Mesendoderm (in vitro differentiated cells): ENCODE measurements at regions not wholly inside any gene's neighbourhood (a gene's known extent, or its start where the extent isn't known, plus 50 kb on each side); places are given as distances from the start of the nearest gene placed in this dataset.

Experiments used
- DNase-seq: peaks from one replicate; pipeline ENCODE4 v3.0.0; 2013
- H2AK5ac ChIP-seq: 2 replicates; pipeline ENCODE4 v1.6.1; 2013; ENCODE audit warnings: low read length, inconsistent platforms
- H2BK120ac ChIP-seq: 2 replicates; pipeline ENCODE4 v1.6.1; 2013; ENCODE audit warnings: low read depth, mild to moderate bottlenecking, low read length, moderate library complexity, mixed read lengths
- H2BK15ac ChIP-seq: replicated peaks from 2 replicates; pipeline ENCODE4 v1.6.1; 2013; ENCODE audit warnings: low read depth, mild to moderate bottlenecking, moderate library complexity
- H2BK5ac ChIP-seq: 2 replicates; pipeline ENCODE4 v1.6.1; 2013; ENCODE audit warnings: low read length, inconsistent platforms
- H3K18ac ChIP-seq: 2 replicates; pipeline ENCODE4 v1.6.1; 2013; ENCODE audit warnings: mild to moderate bottlenecking, low read length, mixed read lengths
- H3K23ac ChIP-seq: one replicate; pipeline ENCODE4 v1.6.1; 2013; ENCODE audit warnings: low read length
- H3K27ac ChIP-seq: 2 replicates; pipeline ENCODE4 v1.5.1; 2013; ENCODE audit warnings: low read depth, mild to moderate bottlenecking, inconsistent platforms, low read length, moderate library complexity
- H3K27me3 ChIP-seq: 2 replicates; pipeline ENCODE4 v1.6.1; 2013; ENCODE audit warnings: low read length, control low read depth, mild to moderate bottlenecking, inconsistent platforms; ENCODE audit not compliant: insufficient read depth, poor library complexity
- H3K36me3 ChIP-seq: 2 replicates; pipeline ENCODE4 v1.6.1; 2013; ENCODE audit warnings: low read length, inconsistent platforms; ENCODE audit not compliant: control insufficient read depth, insufficient read depth
- H3K4ac ChIP-seq: one replicate; pipeline ENCODE4 v1.6.1; 2013; ENCODE audit warnings: low read depth, mild to moderate bottlenecking, low read length, moderate library complexity
- H3K4me1 ChIP-seq: 2 replicates; pipeline ENCODE4 v1.6.1; 2013; ENCODE audit warnings: low read depth, low read length, inconsistent platforms; ENCODE audit not compliant: control insufficient read depth
- H3K4me2 ChIP-seq: 2 replicates; pipeline ENCODE4 v1.6.1; 2013; ENCODE audit warnings: low read length
- H3K4me3 ChIP-seq: 2 replicates; pipeline ENCODE4 v1.5.1; 2013; ENCODE audit warnings: mild to moderate bottlenecking, low read length
- H3K56ac ChIP-seq: one replicate; pipeline ENCODE4 v1.6.1; 2013; ENCODE audit warnings: low read length
- H3K79me1 ChIP-seq: 2 replicates; pipeline ENCODE4 v1.6.1; 2013; ENCODE audit warnings: low read length, inconsistent platforms
- H3K79me2 ChIP-seq: 2 replicates; pipeline ENCODE4 v1.6.1; 2013; ENCODE audit warnings: mild to moderate bottlenecking, low read length; ENCODE audit not compliant: control insufficient read depth, insufficient read depth
- H3K9ac ChIP-seq: 2 replicates; pipeline ENCODE4 v1.6.1; 2013; ENCODE audit warnings: low read length, inconsistent platforms
- H4K5ac ChIP-seq: one replicate; pipeline ENCODE4 v1.6.1; 2013; ENCODE audit warnings: low read length
- H4K8ac ChIP-seq: one replicate; pipeline ENCODE4 v1.6.1; 2013; ENCODE audit warnings: low read depth, mild to moderate bottlenecking, control low read depth, low read length, moderate library complexity
- WGBS: extraction: QIAGEN DNeasy Blood & Tissue Kit; methylation state at CpG from one replicate; pipeline ENCODE4 v1.1.7; 2013; ENCODE audit warnings: low lambda C conversion rate, missing lambda C conversion rate; ENCODE audit not compliant: insufficient coverage; ENCODE audit errors: extremely low coverage; 5-methylcytosine and 5-hydroxymethylcytosine counted together

DNA sequence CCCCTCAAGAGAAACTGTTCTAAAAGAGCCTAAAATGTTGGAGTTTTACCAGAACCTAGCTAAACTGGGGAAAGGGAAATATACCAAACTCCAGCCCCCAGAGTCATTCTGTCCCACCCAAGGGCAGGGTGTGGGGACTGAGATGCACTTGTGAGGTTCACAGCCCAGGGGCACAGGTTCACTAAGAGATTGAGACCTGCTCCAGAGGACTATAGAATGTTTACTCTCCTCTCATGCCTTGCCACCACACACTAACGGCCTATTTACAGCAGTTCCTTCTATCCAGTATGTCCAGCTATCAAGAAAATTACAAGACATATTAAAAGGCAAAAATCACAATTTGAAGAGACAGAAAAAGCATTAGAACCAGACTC, 60.6 kb upstream of the PARP11 start:
- Histone ChIP-seq H2BK120ac (no peak overlapping the region), H3K4me2 (no peak overlapping the region), H3K27me3 (no peaks in the 10 kb centered on the region), H3K56ac (no peak overlapping the region), H3K4me3 (no peak overlapping the region), H3K79me1 (no peaks in the 10 kb centered on the region), H3K23ac (no peak overlapping the region), H3K18ac (peak overlapping the region; percentile 54), H2BK15ac (no peak overlapping the region), H2BK5ac (no peak overlapping the region), H3K36me3 (no peaks in the 10 kb centered on the region), H3K4me1 (peaks cover 6% of the 10 kb centered on the region), H3K9ac (no peak overlapping the region), H2AK5ac (no peak overlapping the region), H4K5ac (no peak overlapping the region), H3K79me2 (no peaks in the 10 kb centered on the region), H4K8ac (no peak overlapping the region), H3K27ac (no peak overlapping the region), H3K4ac (no peak overlapping the region)
- WGBS: no CpG with 5 or more reads among the region's 1 CpG
- no peak for DNase-seq

DNA sequence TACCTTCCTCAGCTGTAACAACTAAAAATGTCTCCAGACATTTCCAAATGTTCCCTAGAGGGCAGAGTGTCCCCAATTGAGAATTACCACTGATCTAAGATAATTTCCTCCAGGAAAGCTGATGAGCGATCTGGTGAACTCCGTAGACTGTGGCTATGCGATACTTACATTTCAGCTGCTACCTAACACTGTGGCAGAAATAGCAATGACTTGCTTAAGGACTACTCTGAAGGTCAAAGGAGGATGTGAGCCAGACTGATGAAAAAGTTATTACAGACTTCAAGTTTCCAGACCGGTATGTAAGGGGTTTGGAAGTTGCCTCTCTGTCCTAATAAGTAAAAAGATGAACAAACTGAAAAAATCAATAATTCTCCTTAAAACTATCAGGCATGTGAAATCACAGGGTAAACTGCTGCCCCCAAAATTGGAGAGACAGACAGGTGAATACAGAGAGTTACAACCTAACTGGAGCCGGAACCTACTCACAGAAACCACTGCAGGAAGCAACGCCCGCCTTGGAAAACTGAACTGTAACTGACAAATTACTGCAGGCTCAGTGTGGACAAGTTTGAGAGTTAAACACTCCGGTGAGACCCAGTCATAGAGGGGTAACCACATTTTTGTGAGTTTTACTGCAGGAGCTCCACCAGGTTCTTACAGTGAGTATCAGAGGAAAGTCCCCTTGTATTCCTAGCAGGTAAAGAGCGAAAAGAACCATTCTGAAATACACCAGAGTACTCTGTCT, 60.0 kb upstream of the PARP11 start:
- DNase-seq: no peak
- Histone ChIP-seq H3K23ac (no peak overlapping the region), H3K18ac (no peak overlapping the region), H3K4me1 (peaks cover 6% of the 10 kb centered on the region), H2BK5ac (no peak overlapping the region), H3K4ac (no peak overlapping the region), H3K4me2 (no peak overlapping the region), H4K8ac (no peak overlapping the region), H3K79me2 (no peaks in the 10 kb centered on the region), H2BK120ac (no peak overlapping the region), H3K79me1 (no peaks in the 10 kb centered on the region), H2BK15ac (no peak overlapping the region), H4K5ac (no peak overlapping the region), H3K27me3 (no peaks in the 10 kb centered on the region), H3K27ac (no peak overlapping the region), H3K36me3 (no peaks in the 10 kb centered on the region), H2AK5ac (no peak overlapping the region), H3K9ac (no peak overlapping the region), H3K4me3 (no peak overlapping the region), H3K56ac (no peak overlapping the region)
- no CpG with 5 or more reads among the region's 9 CpGs for WGBS

GRCh38 chr12:3931776-3932175, 58.6 kb upstream of the PARP11 start:
- Histone ChIP-seq H2BK120ac (no peak overlapping the region), H3K79me1 (no peaks in the 10 kb centered on the region), H3K4me1 (peaks cover 6% of the 10 kb centered on the region), H3K27me3 (no peaks in the 10 kb centered on the region), H3K36me3 (no peaks in the 10 kb centered on the region), H3K4ac (no peak overlapping the region), H2AK5ac (no peak overlapping the region), H3K27ac (no peak overlapping the region), H2BK5ac (no peak overlapping the region), H3K23ac (no peak overlapping the region), H3K9ac (no peak overlapping the region), H3K56ac (no peak overlapping the region), H3K79me2 (no peaks in the 10 kb centered on the region), H3K4me3 (no peak overlapping the region), H2BK15ac (no peak overlapping the region), H3K4me2 (no peak overlapping the region), H4K5ac (no peak overlapping the region), H3K18ac (no peak overlapping the region), H4K8ac (no peak overlapping the region)
- no peak for DNase-seq
- no CpG with 5 or more reads among the region's 5 CpGs for WGBS

DNA sequence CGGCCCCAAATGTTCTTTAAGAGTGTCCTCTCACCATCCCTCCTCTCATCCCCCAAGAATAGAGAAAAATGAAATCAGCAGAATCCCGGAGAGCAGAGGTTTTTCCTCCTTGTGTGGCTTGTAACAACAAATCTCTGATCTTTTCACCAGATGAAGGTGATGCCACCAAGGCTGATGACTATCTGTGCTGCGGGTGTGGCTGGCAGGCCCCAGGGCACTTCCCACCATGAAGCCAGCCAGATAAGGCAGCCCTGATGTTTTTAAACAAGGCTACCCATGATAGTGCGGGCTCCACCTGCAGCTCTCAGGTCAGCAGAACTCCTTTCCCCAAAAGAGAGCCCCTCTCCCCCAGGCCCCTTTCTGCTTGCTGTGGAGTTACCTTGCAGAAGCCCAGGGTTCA, 58.0 kb upstream of the PARP11 start:
- Histone ChIP-seq H3K4me2 (no peak overlapping the region), H3K79me2 (no peaks in the 10 kb centered on the region), H3K27ac (no peak overlapping the region), H2BK120ac (no peak overlapping the region), H3K36me3 (no peaks in the 10 kb centered on the region), H4K5ac (no peak overlapping the region), H2BK5ac (no peak overlapping the region), H2BK15ac (no peak overlapping the region), H3K56ac (no peak overlapping the region), H4K8ac (no peak overlapping the region), H3K79me1 (no peaks in the 10 kb centered on the region), H2AK5ac (no peak overlapping the region), H3K4me3 (no peak overlapping the region), H3K18ac (no peak overlapping the region), H3K4ac (no peak overlapping the region), H3K23ac (no peak overlapping the region), H3K4me1 (peaks cover 6% of the 10 kb centered on the region), H3K9ac (no peak overlapping the region), H3K27me3 (no peaks in the 10 kb centered on the region)
- no peak for DNase-seq
- WGBS: no CpG with 5 or more reads among the region's 4 CpGs

GRCh38 chr12:3929875-3930615, 56.8 kb upstream of the PARP11 start:
- Histone ChIP-seq H3K23ac (no peak overlapping the region), H2BK5ac (no peak overlapping the region), H3K36me3 (no peaks in the 10 kb centered on the region), H3K18ac (no peak overlapping the region), H3K27ac (no peak overlapping the region), H4K5ac (no peak overlapping the region), H3K4me1 (peaks cover 6% of the 10 kb centered on the region), H3K79me1 (no peaks in the 10 kb centered on the region), H2AK5ac (no peak overlapping the region), H3K4me2 (no peak overlapping the region), H3K4me3 (no peak overlapping the region), H4K8ac (no peak overlapping the region), H3K4ac (no peak overlapping the region), H3K27me3 (no peaks in the 10 kb centered on the region), H2BK120ac (no peak overlapping the region), H3K9ac (no peak overlapping the region), H3K79me2 (no peaks in the 10 kb centered on the region), H2BK15ac (no peak overlapping the region), H3K56ac (no peak overlapping the region)
- no CpG with 5 or more reads among the region's 10 CpGs for WGBS
- DNase-seq: no peak
